ENCODE measurements at regions not wholly inside any gene's neighbourhood (a gene's known extent, or its start where the extent isn't known, plus 50 kb on each side); places are given as distances from the start of the nearest gene placed in this dataset.

DNA sequence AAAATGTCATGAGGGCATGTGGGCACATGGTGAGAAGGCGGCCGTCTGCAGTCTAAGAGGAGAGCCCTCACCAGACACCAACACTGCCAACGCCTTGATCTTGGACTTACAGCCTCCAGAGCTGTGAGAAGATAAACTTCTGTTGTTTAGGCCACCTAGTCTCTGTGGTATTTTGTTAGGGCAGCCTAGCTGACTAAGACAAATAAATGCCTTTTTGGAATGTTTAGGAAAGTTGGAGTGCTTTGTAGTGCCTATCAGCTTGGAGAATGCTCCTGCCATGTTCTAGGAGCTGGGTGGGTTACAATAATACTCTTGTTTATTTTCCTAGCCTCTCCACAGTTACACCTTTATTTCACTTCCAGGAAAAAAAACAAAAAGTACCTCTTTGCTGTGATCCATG lies 92.0 kb downstream of the SPP2 start:
- TF ChIP-seq CTCF (conservative IDR thresholded peaks at IDR 0.05; ENCODE audit: low read depth, low read length), result no peak
- no peak overlapping the region for H3K4me3 ChIP-seq (ENCODE audit: low read length)
- no peak for DNase-seq (ENCODE audit: low read depth)

GRCh38 chr2:234139755-234140154 lies 89.3 kb downstream of the SPP2 start:
- TF ChIP-seq CTCF (conservative IDR thresholded peaks at IDR 0.05; ENCODE audit: low read depth, low read length), result no peak
- no peak for DNase-seq (ENCODE audit: low read depth)
- H3K4me3 ChIP-seq (ENCODE audit: low read length), result no peak overlapping the region

DNA sequence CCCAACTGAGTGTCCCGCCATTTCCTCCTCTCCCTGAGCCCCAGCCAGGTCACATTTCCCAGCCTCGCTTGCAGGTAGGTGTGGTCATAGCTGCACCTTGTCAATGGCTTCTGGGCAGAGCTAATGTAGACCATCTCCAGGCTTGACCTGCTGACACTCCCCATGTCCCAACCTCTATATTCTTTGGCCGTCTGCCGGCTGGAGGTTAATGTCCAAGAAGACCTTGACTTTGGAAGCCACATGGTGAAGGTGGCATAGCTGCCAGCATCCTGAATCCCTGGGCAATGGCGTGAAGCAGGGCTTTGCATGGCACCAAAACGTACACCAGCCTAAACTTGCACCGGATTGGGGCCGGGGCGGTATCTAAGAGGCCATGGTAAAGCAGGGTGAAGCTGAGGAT lies 88.3 kb downstream of the SPP2 start:
- no peak for DNase-seq (ENCODE audit: low read depth)
- no peak for TF ChIP-seq CTCF (conservative IDR thresholded peaks at IDR 0.05; ENCODE audit: low read depth, low read length)
- H3K4me3 ChIP-seq (ENCODE audit: low read length), result no peak overlapping the region

GRCh38 chr2:234137400-234138014 lies 87.0 kb downstream of the SPP2 start:
- no peak overlapping the region for H3K4me3 ChIP-seq (ENCODE audit: low read length)
- no peak for TF ChIP-seq CTCF (conservative IDR thresholded peaks at IDR 0.05; ENCODE audit: low read depth, low read length)
- no peak for DNase-seq (ENCODE audit: low read depth)

- TF ChIP-seq CTCF (conservative IDR thresholded peaks at IDR 0.05; ENCODE audit: low read depth, low read length), result no peak
Measured at GRCh38 chr2:234136461-234136860, 86.0 kb downstream of the SPP2 start.

GRCh38 chr2:234135750-234136221 lies 85.3 kb downstream of the SPP2 start:
- TF ChIP-seq CTCF (conservative IDR thresholded peaks at IDR 0.05; ENCODE audit: low read depth, low read length), result peak; percentile 82
- DNase-seq (ENCODE audit: low read depth), result no peak
- H3K4me3 ChIP-seq (ENCODE audit: low read length), result no peak overlapping the region

More at GRCh38 chr2:234136461-234136860, 86.0 kb downstream of the SPP2 start:
- no peak overlapping the region for H3K4me3 ChIP-seq (ENCODE audit: low read length)
- no peak for DNase-seq (ENCODE audit: low read depth)

DNA sequence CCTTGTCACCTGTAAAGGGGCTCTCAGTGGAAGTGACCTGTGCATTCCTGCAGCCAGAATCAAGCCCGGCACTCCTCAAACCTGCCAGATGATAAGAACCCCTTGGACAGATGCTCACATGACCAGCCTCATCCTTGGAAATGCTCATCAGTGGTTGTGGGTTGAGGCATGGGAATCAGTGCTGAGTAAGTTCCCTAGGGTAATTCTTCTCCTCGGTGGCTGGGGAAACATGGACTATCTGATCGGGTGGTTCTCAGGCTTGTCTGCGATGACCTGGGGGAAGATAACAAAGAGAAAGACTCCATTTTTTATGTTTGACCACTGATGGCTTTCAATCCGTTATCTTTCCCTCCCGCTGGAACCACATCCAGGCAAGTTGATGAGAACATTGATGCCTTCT lies 84.0 kb downstream of the SPP2 start:
- TF ChIP-seq CTCF (conservative IDR thresholded peaks at IDR 0.05; ENCODE audit: low read depth, low read length), result no peak
- no peak overlapping the region for H3K4me3 ChIP-seq (ENCODE audit: low read length)
- DNase-seq (ENCODE audit: low read depth), result no peak
